Pons (tissue), 1 donor: ENCODE measurements at regions not wholly inside any gene's neighbourhood (a gene's known extent, or its start where the extent isn't known, plus 50 kb on each side); places are given as distances from the start of the nearest gene placed in this dataset.

ENCODE experiments used
- DNase-seq: peaks from one replicate; pipeline ENCODE4 v3.0.0-alpha.2; 2016; ENCODE audit warnings: low spot score

DNA sequence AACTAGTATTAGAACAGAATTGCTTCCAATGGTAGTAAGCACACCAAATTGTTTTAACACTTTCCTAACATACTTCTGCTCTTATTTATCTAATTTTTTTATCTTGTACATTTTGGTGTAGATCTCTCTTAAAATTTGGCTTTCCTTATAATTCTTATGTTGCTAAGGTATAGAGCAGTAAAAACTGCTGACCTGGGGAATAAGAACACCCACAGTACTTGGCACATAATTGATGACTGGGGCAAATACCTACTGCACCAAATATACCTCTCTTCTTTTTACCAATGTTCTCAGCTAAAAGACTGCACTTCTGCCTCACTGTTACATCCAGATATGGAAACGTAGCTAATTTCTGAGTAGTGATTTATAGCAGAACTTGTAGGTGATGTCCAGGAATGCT lies 642.2 kb downstream of the LIG4 start:
- DNase-seq: no peak

DNA sequence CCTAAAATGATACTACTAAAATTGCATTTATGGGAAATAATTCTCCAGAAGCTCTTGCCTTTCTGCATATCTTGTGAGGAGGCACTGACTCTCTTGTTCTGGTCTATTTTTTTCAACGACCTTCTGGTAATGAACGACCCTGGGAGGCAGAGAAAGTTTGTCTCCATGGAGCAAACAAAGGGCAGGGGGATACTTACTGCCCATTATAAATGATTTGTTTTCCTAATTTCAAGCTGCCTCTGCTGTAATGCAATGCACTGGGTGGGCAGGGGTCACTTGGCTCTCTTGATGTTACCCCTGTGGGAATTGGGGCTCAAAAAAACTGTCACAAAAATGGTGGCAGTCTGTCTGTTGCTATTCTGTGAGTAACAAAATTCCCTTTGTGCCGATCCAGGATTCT lies 643.2 kb downstream of the LIG4 start:
- DNase-seq: no peak

DNA sequence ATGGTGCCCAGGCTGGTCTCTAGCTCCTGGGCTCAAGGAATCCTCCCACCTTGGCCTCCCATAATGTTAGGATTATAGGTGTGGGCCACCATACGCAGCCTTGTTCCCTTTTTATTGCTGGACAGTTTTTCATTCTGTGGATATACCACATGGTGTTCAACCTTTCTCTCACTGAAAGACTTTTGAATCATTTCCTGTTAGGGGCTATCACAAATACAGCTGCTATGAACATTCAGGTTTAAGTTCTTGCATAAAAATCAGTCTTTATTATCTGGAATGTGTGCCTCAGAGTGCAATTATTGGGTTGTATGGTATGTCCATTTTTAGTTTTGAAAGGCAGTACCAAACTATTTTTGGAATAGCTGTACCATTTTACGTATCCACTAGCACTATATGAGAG lies 647.2 kb downstream of the LIG4 start:
- DNase-seq: no peak

DNA sequence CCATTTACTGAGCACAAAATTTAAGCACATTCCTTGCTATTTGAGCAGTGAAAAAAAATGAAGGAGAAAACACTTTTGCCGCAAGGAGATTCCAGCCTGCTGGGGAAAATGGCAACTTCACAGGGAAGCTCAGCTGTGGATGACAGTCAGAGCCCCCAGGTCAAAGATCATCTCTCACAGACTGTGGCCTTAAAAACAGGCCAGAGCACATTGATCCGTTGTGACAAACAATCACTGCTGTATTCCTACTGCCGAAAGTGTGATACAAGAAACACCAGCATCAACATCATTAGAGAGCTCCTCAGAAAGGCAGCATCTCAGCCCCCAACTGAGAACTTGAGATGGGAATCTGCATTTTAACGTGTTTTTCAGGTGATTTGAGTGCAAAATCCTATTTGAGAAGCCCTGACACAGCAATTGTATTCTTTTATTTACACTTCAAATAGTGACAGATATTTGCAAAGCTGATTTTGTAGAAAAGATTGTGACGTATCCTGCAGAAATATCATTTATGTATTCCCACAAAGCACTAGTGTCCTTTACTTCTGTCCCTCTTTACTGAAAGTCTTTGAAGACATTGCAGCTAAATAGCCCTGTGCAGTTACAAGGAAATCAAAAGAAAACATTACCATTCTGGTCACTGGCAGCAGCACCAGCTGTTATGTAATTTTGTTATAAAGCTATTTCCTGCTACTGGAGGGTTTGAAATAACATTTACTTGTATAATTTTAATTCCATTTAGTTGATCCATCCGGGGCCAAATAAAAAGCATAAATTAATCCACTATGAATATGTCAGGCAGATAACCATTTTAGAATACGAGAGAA lies 652.0 kb downstream of the LIG4 start:
- no peak for DNase-seq

DNA sequence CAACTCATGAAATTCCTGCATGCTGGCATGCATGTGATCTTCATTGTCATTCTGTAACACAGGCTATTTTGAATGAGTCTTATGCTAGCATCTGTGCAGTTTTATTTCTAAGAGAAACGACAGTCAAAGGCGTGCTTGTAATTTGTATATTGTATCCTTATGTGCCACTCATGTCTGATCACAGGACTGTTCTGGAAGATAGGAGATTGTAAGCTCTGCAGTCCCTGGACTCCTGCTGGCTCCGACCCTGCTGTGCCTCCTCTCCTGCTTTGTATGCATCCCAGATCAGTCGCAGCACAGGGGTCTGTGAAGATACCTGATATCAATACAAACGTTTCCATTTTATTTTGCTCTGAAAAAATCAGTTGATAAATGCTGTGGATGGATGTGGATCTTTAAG lies 653.1 kb downstream of the LIG4 start:
- DNase-seq: no peak

DNA sequence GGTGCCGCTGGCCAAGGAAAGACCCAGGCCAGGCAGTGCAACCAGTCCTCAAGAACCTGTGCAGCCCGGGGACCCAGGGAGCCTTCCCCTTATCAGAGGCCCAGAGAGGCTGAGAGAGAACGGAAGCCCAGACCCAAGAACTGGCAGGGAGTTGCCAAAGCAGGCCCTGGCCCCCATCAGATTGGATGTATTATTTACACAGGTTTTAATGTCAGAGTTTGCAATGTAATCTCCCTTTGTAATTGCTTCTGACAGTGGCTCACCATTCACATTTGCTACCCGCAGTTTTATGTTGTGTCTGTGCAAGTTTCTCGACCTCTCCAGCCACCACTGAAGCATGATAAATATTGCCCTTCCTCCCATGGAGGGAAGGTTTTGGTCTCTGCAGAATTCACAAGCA lies 660.9 kb downstream of the LIG4 start:
- DNase-seq: no peak

DNA sequence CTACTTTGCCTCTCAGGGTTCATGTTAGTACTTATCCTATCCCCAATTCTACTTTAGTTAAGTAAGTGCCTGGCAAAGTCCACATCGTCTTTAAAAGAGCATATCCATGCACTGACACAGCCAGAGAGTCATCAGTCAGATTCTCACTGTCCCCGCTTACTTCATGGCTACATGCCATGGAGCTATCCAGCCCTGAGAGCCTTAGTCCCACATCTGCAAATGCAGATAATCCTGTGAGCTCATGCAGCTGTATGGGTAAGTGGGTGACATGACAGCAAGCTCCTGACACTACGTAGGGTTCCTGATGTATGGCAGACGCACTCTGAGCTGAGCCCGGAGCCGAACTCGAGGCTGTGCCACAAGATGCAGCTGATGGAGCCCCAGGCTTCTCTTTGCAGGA lies 661.5 kb downstream of the LIG4 start:
- DNase-seq: no peak

DNA sequence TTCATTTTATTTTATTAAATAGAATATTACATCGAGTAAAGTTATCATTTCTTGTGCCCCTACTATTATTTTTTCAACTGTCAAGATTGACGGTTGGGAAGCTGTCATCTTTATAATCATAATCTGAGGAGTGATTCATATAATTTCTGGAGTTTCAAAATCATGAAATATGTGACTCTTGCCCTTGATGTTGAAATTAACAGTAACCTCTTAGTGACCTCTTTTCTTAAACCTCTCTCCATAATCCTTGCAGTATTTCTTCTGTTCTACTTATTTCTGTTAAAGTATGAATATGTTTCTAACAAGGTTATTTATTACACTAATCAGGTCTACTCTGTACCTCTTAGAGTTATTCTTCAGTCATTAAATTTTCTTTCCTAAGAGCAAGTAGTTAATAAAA lies 663.8 kb downstream of the LIG4 start:
- DNase-seq: no peak

DNA sequence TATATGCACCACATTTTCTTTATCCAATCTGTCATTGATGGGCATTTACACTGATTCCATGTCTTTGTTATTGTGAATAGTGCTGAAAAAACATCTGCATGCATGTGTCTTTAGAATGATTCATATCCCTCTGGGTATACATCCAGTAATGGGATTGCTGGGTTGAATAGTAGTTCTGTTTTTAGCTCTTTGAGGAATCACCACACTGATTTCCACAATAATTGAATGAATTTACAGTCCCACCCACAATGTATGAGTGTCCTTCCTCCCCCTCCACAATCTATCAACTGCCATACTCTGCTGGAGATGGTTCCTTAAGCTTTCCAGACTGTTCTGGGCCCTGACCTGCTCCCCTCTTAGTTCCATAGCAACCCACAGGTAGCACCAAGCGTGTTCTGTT lies 667.0 kb downstream of the LIG4 start:
- no peak for DNase-seq

DNA sequence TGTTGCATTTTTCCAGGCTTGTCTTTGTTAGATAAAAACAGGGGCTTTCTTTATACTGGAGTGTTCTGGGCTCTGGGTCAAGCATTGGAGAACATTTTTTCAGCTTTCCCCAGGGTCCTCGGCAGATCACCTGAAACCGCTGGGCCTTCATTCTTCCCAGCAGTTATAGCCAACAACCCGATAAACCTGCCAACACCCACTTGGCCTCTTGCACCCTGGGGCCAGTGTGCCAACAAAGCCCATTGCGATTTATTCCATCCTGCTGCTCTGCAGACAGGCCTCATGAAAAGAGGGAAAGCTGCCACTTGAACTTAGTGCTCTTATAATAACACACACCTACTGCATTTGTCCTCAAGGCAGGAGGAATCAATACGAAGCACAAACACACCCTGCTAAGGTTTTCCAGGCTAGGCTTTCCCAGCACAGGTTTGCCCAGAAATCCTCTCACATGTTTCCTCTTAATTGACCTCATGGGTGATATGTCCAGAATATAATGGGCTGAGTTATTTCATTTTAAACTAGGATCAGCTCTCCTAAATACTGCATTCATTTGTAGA lies 669.3 kb downstream of the LIG4 start:
- DNase-seq: no peak

DNA sequence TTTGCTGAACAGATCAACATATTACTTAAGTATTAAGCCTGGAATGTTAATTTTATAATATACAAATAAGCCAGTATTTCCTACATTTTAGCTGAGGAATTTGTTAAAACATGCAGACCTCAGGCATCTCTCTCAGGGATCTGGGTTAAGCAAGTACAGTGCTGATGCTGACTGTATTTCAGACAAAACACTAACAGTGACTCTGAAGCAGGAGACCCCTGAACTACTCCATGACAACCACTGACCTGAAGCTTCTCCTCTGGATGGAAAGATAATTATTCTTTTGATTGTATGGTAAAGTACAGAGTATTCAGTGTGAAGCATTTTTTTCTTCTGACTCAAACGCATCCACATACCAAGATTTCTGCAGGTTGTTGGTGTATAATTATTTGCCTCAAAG lies 680.8 kb downstream of the LIG4 start:
- no peak for DNase-seq

DNA sequence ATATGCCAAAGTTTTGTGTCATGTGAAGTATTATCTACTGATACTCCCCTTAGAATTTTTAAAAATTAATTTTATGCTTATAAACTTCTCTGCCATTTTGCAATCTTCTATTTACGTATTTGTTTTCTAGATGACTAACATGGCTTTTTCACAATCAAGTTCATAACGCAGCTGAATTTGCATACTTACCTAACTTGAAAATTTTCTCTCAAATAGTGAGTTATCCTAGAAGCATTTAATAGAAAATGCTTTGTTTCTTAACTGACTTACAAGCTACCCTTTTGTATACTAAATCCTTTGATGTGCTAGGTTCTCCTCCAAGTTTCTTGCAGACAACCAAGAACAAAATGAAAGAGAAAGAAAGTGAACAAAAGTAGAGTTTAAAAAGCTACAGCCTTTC lies 683.5 kb downstream of the LIG4 start:
- DNase-seq: no peak

DNA sequence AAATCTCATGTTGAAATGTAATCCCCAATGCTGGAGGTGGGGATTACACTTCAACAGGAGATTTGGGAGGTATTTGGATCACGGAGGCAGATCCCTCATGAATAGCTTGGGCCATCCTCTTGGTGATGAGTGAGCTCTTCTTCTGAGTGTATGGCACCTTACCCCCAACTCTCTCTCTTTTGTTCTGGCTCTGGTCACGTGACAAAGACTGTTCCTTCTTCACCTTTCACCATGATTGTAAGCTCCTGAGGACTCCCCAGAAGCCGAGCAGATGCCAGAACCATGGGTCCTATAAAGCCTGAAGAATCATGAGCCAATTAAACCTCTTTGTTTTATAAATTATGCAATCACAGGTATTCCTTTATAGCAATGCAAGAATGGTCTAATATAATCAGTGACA lies 684.2 kb downstream of the LIG4 start:
- DNase-seq: no peak

DNA sequence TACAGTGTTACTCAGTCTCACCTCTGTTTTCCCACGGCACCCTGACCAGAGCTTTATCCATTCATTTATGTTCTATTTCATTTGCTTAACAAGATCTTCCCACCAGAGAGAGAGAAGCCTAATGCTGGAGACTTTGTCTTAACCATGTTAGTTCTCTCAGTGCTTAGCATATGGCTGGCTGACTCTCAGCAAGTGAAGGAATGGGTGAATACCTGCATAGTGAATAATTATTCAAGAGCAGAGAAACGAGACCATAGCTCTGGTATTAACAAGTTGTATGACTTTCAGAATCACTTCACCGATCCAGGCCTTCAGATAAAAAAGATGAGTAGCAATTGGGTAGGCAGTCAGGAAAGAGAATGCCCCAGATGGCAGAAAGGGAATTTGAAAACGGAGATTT lies 686.3 kb downstream of the LIG4 start:
- no peak for DNase-seq

DNA sequence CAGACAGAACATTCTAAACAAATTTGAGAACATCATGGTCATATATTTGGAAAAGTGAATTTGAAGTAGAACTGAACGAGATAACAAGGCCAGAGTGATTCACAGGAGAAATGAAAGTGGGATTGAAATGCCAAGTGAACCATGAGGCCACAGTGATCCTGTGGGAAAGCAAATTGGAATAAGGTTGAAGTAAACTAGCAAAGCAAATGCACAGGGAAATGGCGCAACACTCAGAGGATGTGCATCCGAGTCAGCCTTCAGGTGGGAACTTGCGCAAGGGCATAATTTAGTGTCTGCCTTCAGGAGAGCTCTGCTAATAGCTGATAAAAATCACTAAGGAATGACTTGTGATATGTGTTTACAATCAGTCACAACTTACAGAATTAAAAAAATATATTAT lies 696.6 kb downstream of the LIG4 start:
- DNase-seq: no peak

DNA sequence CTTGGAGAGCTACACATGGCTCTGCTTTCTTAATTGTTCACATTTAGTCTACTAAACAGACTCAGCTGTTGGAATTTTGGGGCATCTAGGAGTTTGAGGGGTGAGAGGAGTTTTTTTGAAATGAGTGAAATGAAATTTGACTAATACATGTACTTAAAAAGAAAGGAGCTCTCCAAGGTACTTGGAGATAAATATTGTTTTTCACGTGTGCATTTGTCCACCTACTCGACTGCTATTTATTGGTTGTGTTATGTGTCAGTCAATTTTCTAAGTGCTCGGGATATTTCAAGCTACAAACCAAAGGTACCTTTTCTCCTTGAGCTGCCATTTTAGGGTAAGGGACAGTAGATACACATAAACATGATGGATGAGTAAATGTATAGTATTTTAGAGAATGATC lies 697.0 kb downstream of the LIG4 start:
- no peak for DNase-seq

DNA sequence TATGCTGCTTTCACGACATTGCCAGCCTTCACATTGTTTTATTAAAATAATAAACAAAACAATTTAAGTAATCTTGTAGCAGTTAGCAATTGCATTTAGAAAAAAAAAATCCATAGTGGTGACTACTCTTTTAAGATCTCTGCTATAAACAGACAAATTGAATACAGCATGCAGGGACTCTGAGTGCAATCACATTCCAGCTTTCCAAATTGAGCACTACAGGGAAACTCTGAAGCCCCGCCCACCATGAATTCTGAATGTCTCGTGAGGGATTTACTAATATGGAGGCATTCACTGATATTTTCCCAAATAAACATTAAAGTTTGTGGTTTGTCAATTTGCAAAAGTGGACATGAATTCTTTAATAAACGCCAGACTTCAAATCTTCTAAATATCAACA lies 698.8 kb downstream of the LIG4 start:
- DNase-seq: no peak

DNA sequence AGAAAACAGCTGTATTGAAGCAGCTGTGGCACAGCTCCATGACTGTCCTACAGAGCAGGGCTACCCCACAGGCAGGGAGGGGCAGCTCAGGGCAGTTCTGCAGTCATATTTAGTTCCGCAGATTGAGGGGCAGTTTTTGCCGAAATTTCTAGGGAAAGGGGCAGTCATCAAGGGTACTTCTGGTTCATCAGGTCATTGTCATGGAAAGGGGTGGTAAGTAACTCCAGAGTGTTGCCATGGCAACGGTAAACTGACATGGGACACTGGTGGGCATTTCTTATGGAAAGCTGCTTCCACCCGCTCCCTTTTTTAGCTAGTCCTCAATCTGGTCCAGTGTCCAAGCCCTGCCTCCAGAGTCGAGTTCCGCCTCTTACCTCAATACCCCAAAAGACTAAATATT lies 702.8 kb downstream of the LIG4 start:
- no peak for DNase-seq

DNA sequence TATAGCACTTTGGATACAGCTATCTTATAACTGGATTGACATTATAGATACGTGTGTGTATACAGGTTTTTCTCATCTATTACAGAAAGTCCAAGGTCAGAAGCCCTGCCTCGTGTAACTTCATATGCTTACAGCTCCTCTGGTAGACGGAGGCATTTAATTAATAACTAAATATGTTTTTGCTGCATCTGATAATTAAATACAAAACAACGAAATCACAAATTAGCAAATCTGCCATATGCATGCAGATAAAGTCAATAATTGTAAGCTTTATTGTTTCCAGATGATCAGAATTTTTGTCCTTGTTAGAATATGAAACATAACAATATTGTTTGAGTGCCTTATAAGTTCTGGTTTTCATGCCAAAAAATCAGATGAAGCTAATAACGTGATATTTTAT lies 717.7 kb downstream of the LIG4 start:
- DNase-seq: no peak

DNA sequence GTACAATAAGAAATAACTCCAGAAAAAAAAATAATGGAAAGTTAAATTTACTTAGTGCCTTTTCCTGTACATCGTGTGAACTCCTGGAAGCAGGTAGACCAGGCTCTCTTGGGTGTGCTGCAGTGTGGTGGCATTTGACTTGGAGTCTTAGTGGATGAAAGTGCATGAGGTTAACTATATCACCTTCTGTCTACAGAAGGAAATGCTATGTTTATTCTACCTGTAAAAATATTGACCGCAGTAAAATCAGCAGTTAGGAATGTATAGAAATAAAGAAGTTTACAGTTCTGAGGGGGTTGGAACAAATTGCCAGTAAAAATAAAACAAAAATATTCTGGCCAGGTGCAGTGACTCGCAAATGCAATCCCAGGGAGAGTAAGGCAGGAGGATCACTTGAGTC lies 722.1 kb downstream of the LIG4 start:
- DNase-seq: no peak

DNA sequence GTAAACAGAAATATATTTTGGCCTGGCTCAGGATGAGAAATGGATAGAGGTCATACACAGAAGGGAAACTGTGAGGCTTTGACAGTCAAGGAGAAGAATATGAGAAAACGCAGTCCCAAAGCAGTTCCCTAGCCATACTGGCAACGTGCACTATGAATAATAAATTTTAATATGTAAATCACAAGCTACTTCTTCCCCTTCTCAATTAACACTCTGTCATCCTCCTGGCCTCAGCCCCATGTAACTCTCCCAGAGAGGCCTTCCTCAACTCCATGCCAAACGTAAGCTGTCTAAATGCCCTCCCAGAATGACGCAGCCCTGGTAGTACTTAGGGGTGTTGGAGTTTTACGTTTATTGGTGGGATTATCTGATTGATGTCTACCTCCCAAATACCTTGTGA lies 732.6 kb downstream of the LIG4 start:
- DNase-seq: no peak

DNA sequence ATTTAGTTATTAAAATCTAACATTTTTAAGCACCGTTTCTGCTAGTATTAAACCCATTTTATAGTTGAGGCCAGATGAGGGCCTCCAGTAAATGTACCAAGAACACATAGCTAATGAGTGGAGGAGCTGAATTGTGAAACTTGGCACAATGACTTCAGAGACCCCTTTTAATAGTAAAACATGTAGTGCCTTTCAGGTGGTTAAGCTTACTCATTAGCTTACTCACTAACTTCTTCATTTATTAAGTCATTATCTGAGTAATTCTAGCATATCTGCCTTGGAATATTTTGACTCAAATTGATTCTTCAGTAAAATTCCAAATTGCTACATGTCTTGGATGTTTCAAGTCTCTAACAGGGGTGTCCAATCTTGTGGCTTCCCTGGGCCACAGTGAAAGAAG lies 735.2 kb downstream of the LIG4 start:
- DNase-seq: no peak

DNA sequence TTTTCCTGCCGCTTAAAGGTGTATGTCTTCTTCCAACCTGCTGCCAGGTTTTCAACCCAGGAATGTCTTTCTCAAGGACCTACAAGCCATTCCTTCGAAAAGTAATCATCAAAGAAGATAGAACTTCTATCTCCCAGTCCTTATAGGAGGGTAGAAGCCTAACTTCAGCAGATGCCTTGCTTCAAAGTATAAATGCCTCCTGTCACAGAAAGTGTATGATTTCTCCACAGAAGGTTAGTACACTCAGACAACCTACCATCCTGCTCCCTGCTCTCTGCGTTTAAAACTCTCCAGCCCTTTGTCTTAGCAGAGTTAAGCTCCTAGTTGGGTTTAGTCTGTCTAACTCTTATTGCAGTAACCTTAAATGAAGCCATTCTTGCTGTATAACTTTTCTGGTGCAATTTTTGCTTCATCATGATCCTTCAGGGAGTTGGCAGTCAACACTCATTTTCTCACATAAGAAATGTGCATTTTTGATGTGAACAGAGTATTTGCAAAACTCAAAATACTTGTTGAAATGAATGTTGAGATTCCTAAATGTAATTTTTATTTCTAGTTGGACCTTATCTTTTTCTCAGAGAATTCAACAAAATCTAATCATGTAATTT lies 737.5 kb downstream of the LIG4 start:
- no peak for DNase-seq
